ENCODE measurements at regions not wholly inside any gene's neighbourhood (a gene's known extent, or its start where the extent isn't known, plus 50 kb on each side); places are given as distances from the start of the nearest gene placed in this dataset.

DNA sequence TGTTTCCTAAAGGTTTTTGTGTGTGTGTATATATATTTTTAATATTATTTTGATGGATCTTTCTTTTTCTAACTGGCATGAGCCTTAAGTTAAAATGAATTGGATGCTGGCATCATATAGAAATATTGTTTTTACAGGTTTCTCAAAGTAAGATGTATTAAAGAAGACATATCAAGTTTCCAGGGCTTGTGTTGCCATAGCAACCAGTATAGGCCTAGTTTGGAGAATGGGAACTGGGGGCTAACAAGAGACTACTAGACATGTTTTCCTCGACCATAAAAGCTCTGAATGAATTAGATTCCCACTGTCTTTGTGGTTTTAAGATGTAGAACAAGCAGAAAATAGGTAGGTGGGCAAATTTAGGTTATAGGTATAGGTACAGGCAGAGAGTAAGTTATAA is 771.4 kb downstream of the TUSC7 start:
- TF ChIP-seq POLR2A (IDR thresholded peaks at IDR 0.05), result no peak
- TF ChIP-seq, protein P1, sequence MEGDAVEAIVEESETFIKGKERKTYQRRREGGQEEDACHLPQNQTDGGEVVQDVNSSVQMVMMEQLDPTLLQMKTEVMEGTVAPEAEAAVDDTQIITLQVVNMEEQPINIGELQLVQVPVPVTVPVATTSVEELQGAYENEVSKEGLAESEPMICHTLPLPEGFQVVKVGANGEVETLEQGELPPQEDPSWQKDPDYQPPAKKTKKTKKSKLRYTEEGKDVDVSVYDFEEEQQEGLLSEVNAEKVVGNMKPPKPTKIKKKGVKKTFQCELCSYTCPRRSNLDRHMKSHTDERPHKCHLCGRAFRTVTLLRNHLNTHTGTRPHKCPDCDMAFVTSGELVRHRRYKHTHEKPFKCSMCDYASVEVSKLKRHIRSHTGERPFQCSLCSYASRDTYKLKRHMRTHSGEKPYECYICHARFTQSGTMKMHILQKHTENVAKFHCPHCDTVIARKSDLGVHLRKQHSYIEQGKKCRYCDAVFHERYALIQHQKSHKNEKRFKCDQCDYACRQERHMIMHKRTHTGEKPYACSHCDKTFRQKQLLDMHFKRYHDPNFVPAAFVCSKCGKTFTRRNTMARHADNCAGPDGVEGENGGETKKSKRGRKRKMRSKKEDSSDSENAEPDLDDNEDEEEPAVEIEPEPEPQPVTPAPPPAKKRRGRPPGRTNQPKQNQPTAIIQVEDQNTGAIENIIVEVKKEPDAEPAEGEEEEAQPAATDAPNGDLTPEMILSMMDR (IDR thresholded peaks at IDR 0.05), result no peak

All from Peyer's patch (tissue), 4 donors.